Endodermal cell (in vitro differentiated cells): ENCODE measurements at regions not wholly inside any gene's neighbourhood (a gene's known extent, or its start where the extent isn't known, plus 50 kb on each side); places are given as distances from the start of the nearest gene placed in this dataset.
"Not testable (repeated sequence)": the region's sequence is repeated elsewhere in the genome, so short reads cannot be mapped to it uniquely, and the experiment has no call there.

Source experiments
- DNase-seq: peaks from one replicate; pipeline ENCODE4 v3.0.0-alpha.2; 2017
- H3K27ac ChIP-seq: 2 replicates; pipeline ENCODE4 v1.5.1; 2013; ENCODE audit warnings: mild to moderate bottlenecking, low read depth, low read length, moderate library complexity
- H3K27me3 ChIP-seq: 2 replicates; pipeline ENCODE4 v1.6.1; 2013; ENCODE audit warnings: mild to moderate bottlenecking, low read length, moderate library complexity; ENCODE audit not compliant: insufficient read depth, control insufficient read depth, poor library complexity, severe bottlenecking
- H3K36me3 ChIP-seq: 2 replicates; pipeline ENCODE4 v1.7.0; 2013; ENCODE audit warnings: mild to moderate bottlenecking, low read length, moderate library complexity; ENCODE audit not compliant: control insufficient read depth, insufficient read depth
- H3K4me1 ChIP-seq: one replicate; pipeline ENCODE4 v1.7.0; 2013; ENCODE audit warnings: low read length; ENCODE audit not compliant: control insufficient read depth, insufficient read depth
- H3K4me3 ChIP-seq: 2 replicates; pipeline ENCODE4 v1.5.1; 2013; ENCODE audit warnings: mild to moderate bottlenecking, low read length, moderate library complexity
- H3K9ac ChIP-seq: 2 replicates; pipeline ENCODE4 v1.6.1; 2013; ENCODE audit warnings: mild to moderate bottlenecking, low read length, moderate library complexity; ENCODE audit not compliant: poor library complexity, severe bottlenecking; ENCODE audit errors: extremely low read depth
- H3K9me3 ChIP-seq: 2 replicates; pipeline ENCODE4 v1.6.1; 2013; ENCODE audit warnings: mild to moderate bottlenecking, low read length, moderate library complexity; ENCODE audit not compliant: control insufficient read depth
- H3K27ac Mint-ChIP-seq: 2 replicates; pipeline ENCODE4 v1.8.0; 2020; ENCODE audit warnings: mixed read lengths
- H3K27me3 Mint-ChIP-seq: 2 replicates; pipeline ENCODE4 v1.8.0; 2021; ENCODE audit warnings: mild to moderate bottlenecking, mixed read lengths; ENCODE audit not compliant: insufficient read depth
- H3K36me3 Mint-ChIP-seq: 2 replicates; pipeline ENCODE4 v1.8.0; 2020; ENCODE audit warnings: low read depth, mixed read lengths
- H3K4me1 Mint-ChIP-seq: 2 replicates; pipeline ENCODE4 v1.8.0; 2020; ENCODE audit warnings: mixed read lengths
- H3K4me3 Mint-ChIP-seq: 2 replicates; pipeline ENCODE4 v1.8.0; 2020; ENCODE audit warnings: mild to moderate bottlenecking, moderate library complexity, mixed read lengths
- H3K9me3 Mint-ChIP-seq: 2 replicates; pipeline ENCODE4 v1.8.0; 2020; ENCODE audit warnings: mild to moderate bottlenecking, mixed read lengths
- CTCF ChIP-seq: fragments of 200-600 bp; sonication (generic); conservative IDR thresholded peaks from 2 replicates; pipeline ENCODE4 v1.5.0; 2021; ENCODE audit warnings: antibody characterized with exemption, mild to moderate bottlenecking
- WGBS, 2 experiments: methylation state at CpG; one replicate each; pipeline versions ENCODE4 v1.1.5 to v1.1.7; 2013; ENCODE audit warnings: missing lambda C conversion rate in 2 of 2, mixed read lengths in 1 of 2; ENCODE audit not compliant: insufficient coverage in 1 of 2, insufficient read length in 1 of 2; 5-methylcytosine and 5-hydroxymethylcytosine counted together

- WGBS, 2 experiments = 93 to 100% methylated on average over 5 to 12 of the region's 12 CpGs
- peaks cover 3% of the 10 kb centered on the region for H3K9me3 Mint-ChIP-seq
- no peak for DNase-seq
- no peaks in the 10 kb centered on the region for H3K27me3 ChIP-seq
- H3K36me3 Mint-ChIP-seq = no peaks in the 10 kb centered on the region
- peaks cover 6% of the 10 kb centered on the region for H3K4me1 ChIP-seq
- no peaks in the 10 kb centered on the region for H3K36me3 ChIP-seq
- no peak overlapping the region for H3K4me3 Mint-ChIP-seq
- no peak overlapping the region for H3K27ac Mint-ChIP-seq
- peaks cover 17% of the 10 kb centered on the region for H3K27me3 Mint-ChIP-seq
- H3K4me3 ChIP-seq = no peak overlapping the region
- no peaks in the 10 kb centered on the region for H3K9me3 ChIP-seq
- no peak overlapping the region for H3K9ac ChIP-seq
- H3K4me1 Mint-ChIP-seq = peaks cover 27% of the 10 kb centered on the region
- H3K27ac ChIP-seq = no peak overlapping the region
- no peak for TF ChIP-seq CTCF
Measured at GRCh38 chr11:134725211-134725610, 313.2 kb upstream of the B3GAT1 start.

- H3K4me1 Mint-ChIP-seq = peaks cover 23% of the 10 kb centered on the region
- H3K27ac ChIP-seq = no peak overlapping the region
- no peaks in the 10 kb centered on the region for H3K27me3 ChIP-seq
- H3K4me1 ChIP-seq = peaks cover 2% of the 10 kb centered on the region
- no peak overlapping the region for H3K4me3 ChIP-seq
- TF ChIP-seq CTCF = no peak
- peaks cover 17% of the 10 kb centered on the region for H3K27me3 Mint-ChIP-seq
- H3K36me3 ChIP-seq = no peaks in the 10 kb centered on the region
- no peak for DNase-seq
- no peaks in the 10 kb centered on the region for H3K36me3 Mint-ChIP-seq
- no peak overlapping the region for H3K27ac Mint-ChIP-seq
- H3K9me3 ChIP-seq = no peaks in the 10 kb centered on the region
- 82 to 86% methylated on average over 4 to 9 of the region's 9 CpGs for WGBS, 2 experiments
- no peak overlapping the region for H3K4me3 Mint-ChIP-seq
- peaks cover 3% of the 10 kb centered on the region for H3K9me3 Mint-ChIP-seq
- no peak overlapping the region for H3K9ac ChIP-seq
Measured at GRCh38 chr11:134724779-134725140, 312.7 kb upstream of the B3GAT1 start.

DNA sequence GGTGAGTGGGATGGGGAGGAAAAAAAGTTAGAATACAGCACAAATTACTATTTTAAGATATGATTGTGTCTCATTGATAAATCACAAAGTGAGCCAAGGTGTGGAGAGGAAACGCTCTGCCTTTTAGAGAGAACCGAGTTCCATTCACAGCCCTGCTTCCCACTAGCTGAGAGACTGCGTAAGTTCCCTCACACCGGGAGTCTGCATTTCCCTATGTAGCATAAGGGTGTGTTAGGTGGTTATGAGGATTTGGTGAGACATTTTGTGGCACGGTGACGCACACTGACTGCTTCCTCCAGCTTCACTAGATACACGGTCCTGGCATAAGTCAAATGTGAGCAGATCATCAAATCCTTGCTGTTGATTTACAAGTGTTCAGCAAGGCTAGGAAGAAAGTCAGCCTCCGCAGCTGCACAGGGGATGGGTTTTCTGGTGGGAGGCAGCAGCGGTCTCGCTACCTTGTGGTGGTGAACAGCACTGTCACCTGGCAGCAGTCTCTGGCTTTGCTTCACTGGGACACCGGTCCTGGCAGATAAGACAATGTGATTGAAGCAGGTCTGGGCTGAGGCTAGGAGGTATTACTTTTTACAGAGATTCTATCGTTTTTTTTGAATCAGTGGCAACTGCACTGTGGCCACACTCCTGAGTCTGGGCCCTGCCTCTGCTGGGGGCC is 312.2 kb upstream of the B3GAT1 start:
- 93 to 95% methylated on average over 10 to 12 of the region's 12 CpGs for WGBS, 2 experiments
- Mint-ChIP-seq H3K4me1 (peaks cover 23% of the 10 kb centered on the region), H3K27me3 (peaks cover 20% of the 10 kb centered on the region), H3K36me3 (no peaks in the 10 kb centered on the region), H3K27ac (no peak overlapping the region), H3K9me3 (peaks cover 3% of the 10 kb centered on the region), H3K4me3 (no peak overlapping the region)
- Histone ChIP-seq H3K4me1 (no peaks in the 10 kb centered on the region), H3K36me3 (no peaks in the 10 kb centered on the region), H3K4me3 (no peak overlapping the region), H3K9me3 (no peaks in the 10 kb centered on the region), H3K27me3 (no peaks in the 10 kb centered on the region), H3K9ac (no peak overlapping the region), H3K27ac (no peak overlapping the region)
- no peak for DNase-seq
- TF ChIP-seq CTCF = peak; percentile 16

- H3K36me3 ChIP-seq, DNase-seq, H3K4me3 ChIP-seq, H3K27ac ChIP-seq, H3K27ac Mint-ChIP-seq, H3K36me3 Mint-ChIP-seq, H3K4me3 Mint-ChIP-seq, H3K9me3 Mint-ChIP-seq, H3K4me1 ChIP-seq, H3K9me3 ChIP-seq, H3K27me3 ChIP-seq, H3K4me1 Mint-ChIP-seq, H3K9ac ChIP-seq: not testable (repeated sequence)
- H3K27me3 Mint-ChIP-seq = peaks cover 32% of the 10 kb centered on the region
- WGBS, 2 experiments = 82 to 93% methylated on average over 1 to 2 of the region's 2 CpGs
Measured at GRCh38 chr11:134720691-134721070, 308.6 kb upstream of the B3GAT1 start.

GRCh38 chr11:134719940-134720690 is 308.1 kb upstream of the B3GAT1 start:
- not testable (repeated sequence) for H3K27ac Mint-ChIP-seq, H3K9me3 ChIP-seq, H3K9ac ChIP-seq, H3K9me3 Mint-ChIP-seq, H3K27me3 ChIP-seq, H3K27ac ChIP-seq, H3K4me3 ChIP-seq, H3K4me1 Mint-ChIP-seq, H3K4me3 Mint-ChIP-seq, H3K4me1 ChIP-seq, DNase-seq, H3K36me3 Mint-ChIP-seq, H3K36me3 ChIP-seq
- 97 to 100% methylated on average over 1 to 2 of the region's 4 CpGs for WGBS, 2 experiments
- H3K27me3 Mint-ChIP-seq = peaks cover 30% of the 10 kb centered on the region
